Effector memory CD4-positive, alpha-beta T cell (primary cell): ENCODE measurements at regions not wholly inside any gene's neighbourhood (a gene's known extent, or its start where the extent isn't known, plus 50 kb on each side); places are given as distances from the start of the nearest gene placed in this dataset.

Experiments
- DNase-seq, 3 donors: peaks; one replicate each; pipeline ENCODE4 v3.0.0-alpha.2; 2020
- H3K27ac ChIP-seq: 2 replicates; pipeline ENCODE4 v1.7.0; 2013; ENCODE audit warnings: mild to moderate bottlenecking, low read length, moderate library complexity; ENCODE audit not compliant: insufficient read depth, poor library complexity, severe bottlenecking
- H3K27me3 ChIP-seq: replicated peaks from 2 replicates; pipeline ENCODE4 v1.7.0; 2013; ENCODE audit warnings: mild to moderate bottlenecking, low read length; ENCODE audit not compliant: insufficient read depth, control insufficient read depth, poor library complexity, severe bottlenecking
- H3K36me3 ChIP-seq: 2 replicates; pipeline ENCODE4 v1.7.0; 2013; ENCODE audit warnings: mild to moderate bottlenecking, low read length, moderate library complexity; ENCODE audit not compliant: control insufficient read depth, insufficient read depth
- H3K4me1 ChIP-seq: 2 replicates; pipeline ENCODE4 v1.7.0; 2013; ENCODE audit warnings: low read length, mild to moderate bottlenecking; ENCODE audit not compliant: control insufficient read depth, insufficient read depth, poor library complexity, severe bottlenecking
- H3K4me3 ChIP-seq: 2 replicates; pipeline ENCODE4 v1.7.0; 2013; ENCODE audit warnings: low read length, low read depth, mild to moderate bottlenecking; ENCODE audit not compliant: insufficient read depth, poor library complexity, severe bottlenecking
- H3K9me3 ChIP-seq: 2 replicates; pipeline ENCODE4 v1.7.0; 2013; ENCODE audit warnings: mild to moderate bottlenecking, low read length, moderate library complexity; ENCODE audit not compliant: control insufficient read depth

GRCh38 chr3:95710684-95711083, 1103.7 kb upstream of the EPHA6 start:
- Histone ChIP-seq H3K27me3 (no peaks in the 10 kb centered on the region), H3K4me1 (no peaks in the 10 kb centered on the region), H3K4me3 (no peak overlapping the region), H3K27ac (no peak overlapping the region), H3K9me3 (no peaks in the 10 kb centered on the region), H3K36me3 (no peaks in the 10 kb centered on the region)
- no peak for DNase-seq

DNA sequence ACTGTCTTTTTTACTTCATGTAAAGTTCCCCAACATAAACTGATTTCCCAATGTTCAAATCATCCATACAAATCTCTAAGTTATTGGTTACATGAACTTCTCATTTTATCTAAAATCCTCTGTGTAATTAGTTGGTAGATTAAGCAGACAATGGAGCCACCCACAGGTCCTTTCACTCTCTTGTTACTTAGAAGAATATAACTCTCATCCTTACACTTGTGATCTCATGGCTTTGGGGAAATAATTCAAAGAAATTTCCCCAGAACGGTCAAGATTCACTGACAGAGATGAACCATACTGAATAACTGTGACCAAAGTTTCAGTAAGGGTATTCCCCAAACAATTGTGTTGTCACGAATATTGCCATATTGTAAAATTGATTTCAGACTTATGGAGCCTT, 1102.6 kb upstream of the EPHA6 start:
- Histone ChIP-seq H3K9me3 (no peaks in the 10 kb centered on the region), H3K4me1 (no peaks in the 10 kb centered on the region), H3K27ac (no peak overlapping the region), H3K36me3 (no peaks in the 10 kb centered on the region), H3K4me3 (no peak overlapping the region), H3K27me3 (no peaks in the 10 kb centered on the region)
- no peak for DNase-seq

DNA sequence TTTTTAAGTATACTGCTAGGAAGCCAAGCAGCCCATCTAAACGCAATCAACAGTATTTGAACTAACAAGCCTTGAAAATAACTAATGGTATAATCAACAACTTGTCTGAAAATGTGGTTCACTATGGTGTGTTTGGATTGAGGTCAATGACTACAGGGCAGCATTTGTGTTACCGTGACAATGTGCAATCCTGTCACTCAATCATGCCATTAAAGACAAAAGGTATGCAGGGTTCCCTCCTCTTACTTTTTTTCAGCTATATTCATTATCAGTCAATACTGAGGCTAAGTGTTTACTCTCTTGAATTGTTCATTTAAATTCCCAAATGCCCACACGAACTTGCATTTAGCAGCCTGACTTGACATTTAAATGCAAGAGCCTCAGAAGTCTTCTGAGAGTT, 1099.3 kb upstream of the EPHA6 start:
- DNase-seq, result no peak
- no peaks in the 10 kb centered on the region for H3K27me3 ChIP-seq

GRCh38 chr3:95717048-95717447, 1097.3 kb upstream of the EPHA6 start:
- no peak for DNase-seq
- no peaks in the 10 kb centered on the region for H3K9me3 ChIP-seq
- no peaks in the 10 kb centered on the region for H3K27me3 ChIP-seq
- no peaks in the 10 kb centered on the region for H3K4me1 ChIP-seq
- no peaks in the 10 kb centered on the region for H3K36me3 ChIP-seq
- no peak overlapping the region for H3K27ac ChIP-seq
- no peak overlapping the region for H3K4me3 ChIP-seq

More for the DNA sequence above, 1099.3 kb upstream of the EPHA6 start:
- no peak overlapping the region for H3K4me3 ChIP-seq
- no peaks in the 10 kb centered on the region for H3K4me1 ChIP-seq
- no peak overlapping the region for H3K27ac ChIP-seq
- H3K36me3 ChIP-seq, result no peaks in the 10 kb centered on the region
- no peaks in the 10 kb centered on the region for H3K9me3 ChIP-seq

- Histone ChIP-seq H3K9me3 (no peaks in the 10 kb centered on the region), H3K36me3 (no peaks in the 10 kb centered on the region), H3K4me3 (no peak overlapping the region), H3K27me3 (no peaks in the 10 kb centered on the region), H3K27ac (no peak overlapping the region), H3K4me1 (no peaks in the 10 kb centered on the region)
- DNase-seq, result no peak
Measured at GRCh38 chr3:95718168-95718567, 1096.2 kb upstream of the EPHA6 start.

- H3K36me3 ChIP-seq, result no peaks in the 10 kb centered on the region
- no peaks in the 10 kb centered on the region for H3K9me3 ChIP-seq
- no peak for DNase-seq
- no peaks in the 10 kb centered on the region for H3K27me3 ChIP-seq
- no peaks in the 10 kb centered on the region for H3K4me1 ChIP-seq
- H3K4me3 ChIP-seq, result no peak overlapping the region
- no peak overlapping the region for H3K27ac ChIP-seq
Measured at GRCh38 chr3:95719481-95719880, 1094.9 kb upstream of the EPHA6 start.

GRCh38 chr3:95721938-95722337, 1092.5 kb upstream of the EPHA6 start:
- no peak for DNase-seq
- no peaks in the 10 kb centered on the region for H3K4me1 ChIP-seq
- H3K27ac ChIP-seq, result no peak overlapping the region

DNA sequence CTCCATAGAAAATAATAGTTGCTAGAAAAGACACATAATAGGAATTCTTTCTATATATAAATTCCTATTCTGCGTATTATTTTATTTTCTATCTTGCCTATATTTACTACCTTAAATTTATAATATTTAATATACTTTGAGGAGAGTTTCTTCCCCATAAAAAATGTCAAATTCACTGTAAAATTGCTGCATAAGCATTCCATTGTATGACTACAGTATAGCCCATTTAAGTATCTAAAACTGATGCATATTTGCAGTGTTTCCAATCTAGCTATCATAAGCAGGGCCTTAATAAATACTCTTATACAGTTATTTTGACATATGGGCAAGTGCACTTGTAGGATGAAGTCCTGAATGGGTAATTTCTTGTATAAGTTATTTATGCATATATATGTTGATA, 1088.6 kb upstream of the EPHA6 start:
- H3K9me3 ChIP-seq, result no peaks in the 10 kb centered on the region
- H3K4me3 ChIP-seq, result no peak overlapping the region
- no peaks in the 10 kb centered on the region for H3K4me1 ChIP-seq
- H3K27ac ChIP-seq, result no peak overlapping the region
- no peaks in the 10 kb centered on the region for H3K27me3 ChIP-seq
- no peaks in the 10 kb centered on the region for H3K36me3 ChIP-seq
- DNase-seq, result no peak

More at GRCh38 chr3:95721938-95722337, 1092.5 kb upstream of the EPHA6 start:
- Histone ChIP-seq H3K36me3 (no peaks in the 10 kb centered on the region), H3K4me3 (no peak overlapping the region), H3K27me3 (no peaks in the 10 kb centered on the region), H3K9me3 (no peaks in the 10 kb centered on the region)

- H3K4me3 ChIP-seq, result no peak overlapping the region
- no peak overlapping the region for H3K27ac ChIP-seq
- no peaks in the 10 kb centered on the region for H3K36me3 ChIP-seq
- no peaks in the 10 kb centered on the region for H3K27me3 ChIP-seq
- no peaks in the 10 kb centered on the region for H3K9me3 ChIP-seq
- DNase-seq, result no peak
- H3K4me1 ChIP-seq, result no peaks in the 10 kb centered on the region
Measured at GRCh38 chr3:95731753-95732152, 1082.6 kb upstream of the EPHA6 start.

- no peak overlapping the region for H3K4me3 ChIP-seq
- no peaks in the 10 kb centered on the region for H3K9me3 ChIP-seq
- no peaks in the 10 kb centered on the region for H3K27me3 ChIP-seq
- no peaks in the 10 kb centered on the region for H3K36me3 ChIP-seq
- no peak for DNase-seq
- H3K4me1 ChIP-seq, result no peaks in the 10 kb centered on the region
- no peak overlapping the region for H3K27ac ChIP-seq
Measured at GRCh38 chr3:95733336-95733735, 1081.1 kb upstream of the EPHA6 start.

DNA sequence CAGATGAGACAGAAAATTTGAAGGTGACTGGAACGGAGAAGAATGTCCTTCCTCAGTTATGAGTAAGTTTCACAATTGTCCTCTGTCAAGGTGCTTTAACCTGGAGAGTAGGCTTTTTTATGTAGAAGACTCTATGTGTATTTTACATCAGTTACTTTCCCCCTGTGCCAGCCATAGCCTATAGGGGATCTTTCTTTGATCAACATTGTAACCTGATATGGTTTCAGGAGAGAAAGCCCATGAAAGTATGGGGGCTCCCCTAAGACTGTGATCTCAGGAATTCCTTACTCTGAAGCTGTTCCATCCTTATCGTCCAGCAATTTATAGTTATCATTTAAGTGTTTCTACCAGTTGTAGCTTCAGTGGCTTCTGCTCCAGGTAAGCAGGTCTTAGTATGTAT, 1076.3 kb upstream of the EPHA6 start:
- no peaks in the 10 kb centered on the region for H3K4me1 ChIP-seq
- no peaks in the 10 kb centered on the region for H3K36me3 ChIP-seq
- H3K9me3 ChIP-seq, result no peaks in the 10 kb centered on the region
- DNase-seq, result no peak
- no peak overlapping the region for H3K27ac ChIP-seq
- H3K4me3 ChIP-seq, result no peak overlapping the region
- H3K27me3 ChIP-seq, result no peaks in the 10 kb centered on the region
